CD4-positive, alpha-beta T cell (primary cell): ENCODE measurements at regions not wholly inside any gene's neighbourhood (a gene's known extent, or its start where the extent isn't known, plus 50 kb on each side); places are given as distances from the start of the nearest gene placed in this dataset.

Experiments used
- ATAC-seq: fragments of 200-7000 bp; cut with Tn5 transposase; one replicate; pipeline ENCODE4 v1.10.0; 2022; ENCODE audit warnings: mild to moderate bottlenecking; ENCODE audit not compliant: poor library complexity
- CTCF ChIA-PET: fragments of 350-600 bp; sonication (Branson Sonifier 250); formaldehyde crosslinking; loops from one replicate; lab custom pipeline; 2021; ENCODE audit warnings: antibody characterized with exemption, inconsistent platforms; lab: Charles Lee
- POLR2A ChIA-PET: fragments of 350-600 bp; sonication (Branson Sonifier 250); formaldehyde crosslinking; loops from one replicate; lab custom pipeline; 2021; ENCODE audit warnings: antibody characterized with exemption, inconsistent platforms; lab: Charles Lee
- DNase-seq, 14 experiments: peaks; one replicate each; pipeline ENCODE4 v3.0.0-alpha.2; 2013 to 2020; ENCODE audit warnings: mixed read lengths in 2 of 14
- H3K27ac ChIP-seq, 2 donors: one replicate each; pipeline versions ENCODE4 v1.5.1 to v1.7.0; 2013; ENCODE audit warnings: low read length in 2 of 2, low read depth in 1 of 2, mild to moderate bottlenecking in 1 of 2
- H3K27me3 ChIP-seq, 2 experiments: 1 replicate in 1 of 2; 2 replicates in 1 of 2; pipeline versions ENCODE4 v1.6.1 to v1.7.0; 2013; ENCODE audit warnings: low read length in 2 of 2, control low read depth in 1 of 2, mild to moderate bottlenecking in 1 of 2, moderate library complexity in 1 of 2; ENCODE audit not compliant: insufficient read depth in 2 of 2, control insufficient read depth in 1 of 2
- H3K36me3 ChIP-seq: one replicate; pipeline ENCODE4 v1.6.1; 2013; ENCODE audit warnings: low read length, control low read depth; ENCODE audit not compliant: insufficient read depth
- H3K4me1 ChIP-seq: one replicate; pipeline ENCODE4 v1.6.1; 2013; ENCODE audit warnings: low read length, control low read depth; ENCODE audit not compliant: insufficient read depth
- H3K4me3 ChIP-seq: one replicate; pipeline ENCODE4 v1.5.1; 2013; ENCODE audit warnings: mild to moderate bottlenecking, low read length, moderate library complexity
- H3K9me3 ChIP-seq, 2 experiments: 1 replicate in 1 of 2; 2 replicates in 1 of 2; pipeline versions ENCODE4 v1.6.1 to v1.7.0; 2013; ENCODE audit warnings: low read length in 2 of 2, mild to moderate bottlenecking in 2 of 2, control low read depth in 1 of 2, moderate library complexity in 1 of 2; ENCODE audit not compliant: control insufficient read depth in 1 of 2, insufficient read depth in 1 of 2
- H3K27ac Mint-ChIP-seq: one replicate; pipeline ENCODE4 v1.8.0; 2020; ENCODE audit warnings: mixed read lengths
- H3K27me3 Mint-ChIP-seq: one replicate; pipeline ENCODE4 v1.8.0; 2021; ENCODE audit warnings: mixed read lengths
- H3K36me3 Mint-ChIP-seq: one replicate; pipeline ENCODE4 v1.8.0; 2021; ENCODE audit warnings: low read depth, mixed read lengths
- H3K4me1 Mint-ChIP-seq: one replicate; pipeline ENCODE4 v1.8.0; 2021; ENCODE audit warnings: low read depth, mixed read lengths
- H3K4me3 Mint-ChIP-seq: one replicate; pipeline ENCODE4 v1.8.0; 2020; ENCODE audit warnings: mild to moderate bottlenecking, mixed read lengths
- H3K9me3 Mint-ChIP-seq: one replicate; pipeline ENCODE4 v1.8.0; 2020; ENCODE audit warnings: mixed read lengths
- intact Hi-C, 2 experiments: fragments of 100-400 bp; cut with DNase I in 1 of 2; cut with micrococcal nuclease in 1 of 2; formaldehyde crosslinking; loops; one replicate each; pipeline versions ENCODE4 v1.15.1 to v1.9.0; 2023 to 2025; cut with DNase I, micrococcal nuclease
- TF ChIP-seq, protein P1 (sequence below): fragments of 200-600 bp; IDR thresholded peaks from one replicate; pipeline ENCODE4 v1.8.0; 2022; ENCODE audit warnings: antibody characterized with exemption, mild to moderate bottlenecking

DNA sequence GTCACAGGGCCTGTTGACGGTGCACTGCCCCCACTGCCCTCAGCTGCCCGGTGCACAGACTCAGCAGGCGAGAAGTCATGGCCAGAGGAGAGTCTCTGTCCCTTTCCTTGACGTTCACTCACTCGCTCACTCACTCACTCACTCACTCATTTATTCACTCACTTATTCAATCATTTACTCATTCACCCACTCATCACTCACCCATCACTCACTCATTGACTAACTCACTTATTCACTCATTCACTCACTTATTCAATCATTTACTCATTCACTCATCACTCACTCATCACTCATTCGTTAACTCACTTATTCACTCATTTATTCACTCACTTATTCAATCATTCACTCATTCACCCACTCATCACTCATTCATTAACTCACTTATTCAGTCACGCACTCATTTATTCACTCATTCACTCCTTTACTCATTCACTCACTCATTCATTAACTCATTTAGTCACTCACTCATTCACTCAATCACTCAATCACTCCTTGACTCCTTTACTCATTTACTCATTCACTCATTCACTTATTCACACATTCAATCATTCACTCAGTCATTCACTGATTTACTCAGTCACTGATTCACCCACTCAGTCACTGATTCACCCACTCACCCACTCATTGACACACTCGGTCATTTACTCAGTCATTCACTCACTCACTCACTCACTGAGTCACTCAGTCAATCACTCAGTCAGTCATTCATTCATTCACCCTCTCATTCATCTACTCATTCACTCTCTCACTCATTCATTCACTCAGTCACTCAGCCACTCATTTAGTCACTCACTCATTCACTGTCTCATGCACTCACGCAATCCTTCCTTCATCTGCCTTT is 1193.5 kb downstream of the BRD1 start:
- DNase-seq: no peak
- H3K9me3 ChIP-seq: peaks cover 0 to 13% of the 10 kb centered on the region in 2 experiments
- H3K36me3 ChIP-seq: no peaks in the 10 kb centered on the region
- H3K27ac ChIP-seq: no peak overlapping the region
- TF ChIP-seq, protein P1, sequence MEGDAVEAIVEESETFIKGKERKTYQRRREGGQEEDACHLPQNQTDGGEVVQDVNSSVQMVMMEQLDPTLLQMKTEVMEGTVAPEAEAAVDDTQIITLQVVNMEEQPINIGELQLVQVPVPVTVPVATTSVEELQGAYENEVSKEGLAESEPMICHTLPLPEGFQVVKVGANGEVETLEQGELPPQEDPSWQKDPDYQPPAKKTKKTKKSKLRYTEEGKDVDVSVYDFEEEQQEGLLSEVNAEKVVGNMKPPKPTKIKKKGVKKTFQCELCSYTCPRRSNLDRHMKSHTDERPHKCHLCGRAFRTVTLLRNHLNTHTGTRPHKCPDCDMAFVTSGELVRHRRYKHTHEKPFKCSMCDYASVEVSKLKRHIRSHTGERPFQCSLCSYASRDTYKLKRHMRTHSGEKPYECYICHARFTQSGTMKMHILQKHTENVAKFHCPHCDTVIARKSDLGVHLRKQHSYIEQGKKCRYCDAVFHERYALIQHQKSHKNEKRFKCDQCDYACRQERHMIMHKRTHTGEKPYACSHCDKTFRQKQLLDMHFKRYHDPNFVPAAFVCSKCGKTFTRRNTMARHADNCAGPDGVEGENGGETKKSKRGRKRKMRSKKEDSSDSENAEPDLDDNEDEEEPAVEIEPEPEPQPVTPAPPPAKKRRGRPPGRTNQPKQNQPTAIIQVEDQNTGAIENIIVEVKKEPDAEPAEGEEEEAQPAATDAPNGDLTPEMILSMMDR: no peak
- Mint-ChIP-seq H3K4me1 (peaks cover 9% of the 10 kb centered on the region), H3K4me3 (no peak overlapping the region), H3K36me3 (no peaks in the 10 kb centered on the region), H3K27ac (no peak overlapping the region), H3K9me3 (no peaks in the 10 kb centered on the region), H3K27me3 (no peaks in the 10 kb centered on the region)
- H3K4me3 ChIP-seq: no peak overlapping the region
- intact Hi-C loops: no loop called here
- no peak for ATAC-seq
- H3K27me3 ChIP-seq: no peaks in the 10 kb centered on the region
- CTCF ChIA-PET: no interaction called here
- peaks cover 11% of the 10 kb centered on the region for H3K4me1 ChIP-seq
- POLR2A ChIA-PET: no interaction called here

DNA sequence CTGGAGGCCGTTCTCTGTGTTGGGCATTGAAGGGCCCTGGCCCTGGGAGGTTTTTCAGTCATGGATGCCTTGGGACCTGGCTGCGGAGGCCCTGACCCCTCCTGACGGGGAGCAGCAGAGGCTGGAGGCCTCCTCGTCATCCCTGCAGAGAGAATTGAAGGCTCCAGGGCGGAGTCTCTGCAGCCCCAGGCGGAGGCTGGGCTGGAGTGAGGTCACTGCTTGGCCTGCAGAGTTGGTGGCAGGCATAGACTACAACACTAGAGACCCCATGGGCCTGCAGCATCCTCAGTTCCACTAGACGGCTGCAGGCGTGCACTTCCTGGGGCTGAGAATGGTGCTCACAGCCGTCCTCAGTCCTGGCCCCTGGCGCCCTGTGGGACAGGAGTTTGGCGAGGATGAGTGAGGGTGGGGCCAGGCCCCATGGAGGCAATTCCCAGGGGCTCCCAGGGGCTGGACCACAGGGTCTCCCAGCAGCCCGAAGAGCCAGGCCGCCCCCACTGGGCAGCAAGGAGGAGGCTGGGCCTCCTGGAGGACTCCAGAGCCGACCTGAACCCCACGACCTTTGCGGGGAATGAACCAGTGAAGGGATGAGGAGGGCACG is 1194.9 kb downstream of the BRD1 start:
- intact Hi-C loops: no loop called here
- no peak overlapping the region for H3K27ac Mint-ChIP-seq
- CTCF ChIA-PET: no interaction called here

DNA sequence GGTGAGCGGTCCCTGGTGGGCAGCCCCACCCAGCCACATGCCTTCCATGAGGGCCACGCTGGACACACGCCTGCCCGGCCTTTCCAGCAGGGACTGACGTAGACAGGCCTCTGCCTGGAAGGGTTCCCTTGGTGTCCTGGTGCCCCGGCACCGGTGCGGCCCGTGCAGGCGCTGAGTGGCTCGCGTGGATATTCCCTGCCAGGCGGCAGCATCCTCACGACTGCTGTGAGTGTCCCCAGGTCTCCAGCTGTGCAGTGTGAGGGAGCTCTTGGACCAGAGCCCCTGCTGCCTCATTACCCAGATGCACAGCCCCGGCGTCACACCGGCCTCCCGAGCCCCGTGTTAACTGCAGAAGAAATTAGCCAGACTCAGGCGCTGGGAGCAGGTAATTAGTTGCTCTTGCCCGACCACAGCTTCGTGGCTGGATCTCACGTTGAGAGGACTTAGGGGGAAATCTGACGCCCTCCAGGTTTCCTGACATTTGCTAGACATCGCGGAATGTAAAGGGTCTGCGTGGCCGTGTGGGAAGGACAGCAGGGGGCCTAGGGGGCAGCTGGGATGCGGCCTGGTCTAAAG is 1196.3 kb downstream of the BRD1 start:
- intact Hi-C loops: no loop called here
- TF ChIP-seq, protein P1: no peak
- Mint-ChIP-seq H3K36me3 (no peaks in the 10 kb centered on the region), H3K9me3 (no peaks in the 10 kb centered on the region), H3K27ac (no peak overlapping the region), H3K4me3 (no peak overlapping the region), H3K4me1 (peaks cover 7% of the 10 kb centered on the region), H3K27me3 (no peaks in the 10 kb centered on the region)
- CTCF ChIA-PET: no interaction called here
- Histone ChIP-seq H3K9me3 (peaks cover 0 to 16% of the 10 kb centered on the region in 2 experiments), H3K27me3 (peaks cover 0 to 6% of the 10 kb centered on the region in 2 experiments), H3K4me1 (peaks cover 11% of the 10 kb centered on the region), H3K27ac (no peak overlapping the region), H3K36me3 (no peaks in the 10 kb centered on the region), H3K4me3 (no peak overlapping the region)
- DNase-seq: no peak
- no peak for ATAC-seq
- POLR2A ChIA-PET: no interaction called here

More for the DNA sequence above, 1194.9 kb downstream of the BRD1 start:
- no peak overlapping the region for H3K4me3 ChIP-seq
- Mint-ChIP-seq H3K9me3 (no peaks in the 10 kb centered on the region), H3K27me3 (no peaks in the 10 kb centered on the region), H3K4me1 (peaks cover 9% of the 10 kb centered on the region), H3K36me3 (no peaks in the 10 kb centered on the region), H3K4me3 (no peak overlapping the region)
- peaks cover 0 to 16% of the 10 kb centered on the region in 2 experiments for H3K9me3 ChIP-seq
- peaks cover 11% of the 10 kb centered on the region for H3K4me1 ChIP-seq
- H3K27ac ChIP-seq: no peak overlapping the region
- no peaks in the 10 kb centered on the region for H3K36me3 ChIP-seq
- no peak for DNase-seq
- peaks cover 0 to 2% of the 10 kb centered on the region in 2 experiments for H3K27me3 ChIP-seq
- POLR2A ChIA-PET: no interaction called here
- ATAC-seq: no peak
- TF ChIP-seq, protein P1: no peak
